GM18499 (cell line): ENCODE measurements at regions not wholly inside any gene's neighbourhood (a gene's known extent, or its start where the extent isn't known, plus 50 kb on each side); places are given as distances from the start of the nearest gene placed in this dataset.

Experiments
- ATAC-seq: cut with Tn5 transposase; IDR thresholded peaks from one replicate; pipeline ENCODE4 v1.9.1; 2021; ENCODE audit warnings: moderate number of reproducible peaks; ENCODE audit not compliant: insufficient read depth, unreplicated experiment

DNA sequence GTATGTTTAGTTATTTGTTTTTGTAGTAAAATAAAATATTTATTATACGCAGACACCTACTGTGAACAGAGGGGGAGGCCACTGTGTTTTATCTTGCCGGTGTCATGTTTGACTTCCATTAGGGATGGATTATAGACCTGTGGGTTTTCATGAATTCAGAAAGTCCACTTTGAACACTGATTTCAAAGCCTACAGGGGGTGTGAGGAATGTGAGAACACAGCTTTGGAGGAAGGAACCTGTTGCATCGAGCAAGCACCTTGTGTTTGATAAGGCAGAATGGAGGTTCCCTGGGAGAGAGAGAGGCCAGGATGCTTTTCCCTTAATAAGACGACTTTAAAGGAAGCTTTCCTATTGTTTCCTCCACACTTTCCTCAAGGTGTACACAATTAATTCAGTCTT, 665.0 kb upstream of the MGMT start:
- ATAC-seq, result no peak

DNA sequence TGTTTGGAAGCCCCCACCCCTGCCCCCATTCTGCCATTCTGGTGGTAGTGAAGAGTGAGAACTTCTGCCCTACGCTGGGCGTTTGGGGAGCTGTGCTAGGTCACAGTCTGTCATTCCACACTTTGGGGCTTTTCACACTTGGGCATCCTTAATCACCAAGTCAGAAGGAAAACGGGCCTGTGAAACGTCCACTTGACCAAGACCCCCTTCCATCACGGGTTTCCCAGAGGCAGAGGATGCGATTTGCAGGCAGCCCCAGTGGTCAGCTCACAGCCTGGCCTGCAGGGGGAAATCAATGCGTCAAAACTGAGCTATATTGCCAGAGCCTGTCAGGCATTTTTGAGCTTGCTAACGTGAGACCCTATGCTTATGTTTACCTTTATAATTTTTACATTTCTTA, 663.3 kb upstream of the MGMT start:
- ATAC-seq, result no peak

DNA sequence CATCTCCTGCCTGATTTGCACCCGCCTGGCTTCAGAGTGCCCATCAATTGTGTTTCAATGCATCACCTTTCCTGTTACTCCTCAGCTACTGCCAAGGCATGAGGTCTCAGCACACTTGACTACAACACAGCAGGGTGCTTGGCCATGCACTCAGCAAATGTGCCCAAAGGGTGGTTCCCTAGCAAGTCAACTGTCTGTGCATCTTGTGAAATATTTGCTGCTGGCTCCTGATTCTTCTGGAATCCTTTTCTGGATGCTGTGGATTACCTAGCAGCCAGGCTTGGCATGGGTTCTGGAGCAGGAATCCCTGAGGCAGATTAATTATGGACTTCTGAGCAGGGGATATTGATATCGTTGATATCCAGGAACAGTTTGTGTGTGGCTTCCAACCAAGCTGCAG, 662.6 kb upstream of the MGMT start:
- no peak for ATAC-seq

DNA sequence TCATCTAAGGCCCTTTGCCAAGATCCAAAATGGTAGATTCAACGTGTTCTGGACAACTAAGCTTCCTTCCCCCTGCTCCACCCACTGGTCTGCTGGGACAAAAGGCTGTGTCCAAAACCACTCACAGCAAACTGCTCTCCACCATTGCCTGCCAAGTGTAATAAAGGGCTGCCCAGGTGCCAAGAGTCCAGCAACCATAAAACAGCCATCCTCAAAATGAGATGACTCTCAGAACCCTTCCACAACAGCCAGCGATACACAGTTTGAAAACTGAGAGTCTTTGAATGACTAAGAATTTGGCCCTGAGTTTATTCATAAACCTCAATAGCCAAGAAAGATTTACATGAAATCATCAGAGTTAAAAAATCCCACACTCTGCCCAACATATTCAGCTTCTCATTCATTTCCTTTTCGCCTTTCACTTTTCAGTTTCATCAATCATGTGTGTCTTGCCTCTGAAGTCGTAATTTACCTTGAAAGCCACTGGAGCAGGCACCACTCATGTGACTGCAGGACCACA, 658.1 kb upstream of the MGMT start:
- ATAC-seq, result no peak

DNA sequence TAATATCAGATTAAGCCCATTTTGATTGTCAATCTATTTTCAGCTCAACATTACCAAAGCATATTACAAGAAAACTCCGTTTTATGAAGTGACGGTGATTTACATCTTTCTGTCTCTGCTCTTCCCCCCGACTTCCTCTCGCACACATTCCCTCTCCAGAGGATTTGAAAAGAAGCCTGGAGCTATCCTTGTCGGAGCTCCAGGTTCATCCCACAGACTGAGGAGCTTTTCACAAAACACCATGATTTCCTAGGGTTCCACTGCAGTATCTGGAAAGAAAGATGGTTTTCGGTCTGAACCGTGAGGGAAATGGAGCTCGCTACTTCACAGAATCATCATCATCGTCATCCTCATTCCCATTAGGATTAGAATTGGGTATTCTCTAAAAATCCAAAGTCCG, 655.5 kb upstream of the MGMT start:
- ATAC-seq, result no peak

DNA sequence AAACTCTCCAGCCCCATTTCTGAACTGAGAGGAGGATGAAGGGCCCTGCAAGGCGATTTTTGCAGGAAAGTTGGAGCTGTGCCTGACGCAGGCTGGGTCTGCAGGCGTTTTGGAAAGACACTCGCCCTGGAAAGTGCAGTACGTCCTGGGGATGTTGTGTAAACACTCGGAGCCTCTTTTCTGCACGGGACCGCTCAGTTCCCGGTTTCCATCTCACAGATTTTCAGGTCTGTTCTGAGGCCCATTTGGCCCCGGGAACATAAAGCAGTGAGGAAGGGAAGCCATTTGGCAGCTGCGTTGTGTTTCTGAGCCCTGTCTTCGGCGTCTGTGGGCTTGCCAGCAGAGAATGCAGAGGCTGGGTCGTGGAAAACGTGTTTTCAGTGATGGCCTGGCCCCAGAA, 655.0 kb upstream of the MGMT start:
- ATAC-seq, result no peak

DNA sequence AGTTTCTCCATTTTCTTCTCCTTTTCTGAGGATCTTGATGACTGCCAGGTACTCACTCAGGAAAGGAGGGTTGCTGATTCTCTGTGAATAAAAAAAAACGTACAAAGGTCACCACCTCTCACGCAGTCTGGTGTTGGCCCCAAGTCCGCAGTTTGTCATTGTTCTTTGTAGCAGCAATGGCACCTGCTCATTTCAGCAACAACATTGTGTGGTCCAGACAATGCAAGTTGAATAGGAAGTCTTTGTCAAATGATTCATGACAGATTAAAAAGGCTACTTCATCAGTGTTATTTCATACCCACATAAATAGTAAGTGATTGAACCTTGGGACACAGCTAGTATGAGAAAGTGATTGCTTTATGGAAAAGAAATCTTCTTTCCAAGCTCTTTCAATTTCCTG, 653.5 kb upstream of the MGMT start:
- no peak for ATAC-seq

DNA sequence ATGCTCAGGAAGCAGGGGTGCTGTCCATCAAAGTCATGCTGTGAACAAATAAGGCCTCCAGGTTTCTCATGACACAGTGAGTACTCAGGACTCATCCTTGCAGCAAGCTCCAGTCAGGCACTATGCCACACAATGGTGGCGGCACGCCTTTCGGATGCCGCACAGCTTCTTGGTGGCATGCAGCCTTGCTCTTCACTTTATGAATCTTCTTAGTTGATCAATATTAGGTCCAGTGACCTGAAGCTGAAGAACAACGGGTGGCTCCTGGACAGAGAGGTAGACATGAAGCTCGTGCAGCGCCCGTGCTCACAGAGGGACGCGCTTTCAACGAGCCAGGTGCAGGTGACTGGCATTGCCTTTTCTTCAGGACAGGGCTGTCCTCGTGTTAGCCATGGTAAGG, 653.0 kb upstream of the MGMT start:
- no peak for ATAC-seq

DNA sequence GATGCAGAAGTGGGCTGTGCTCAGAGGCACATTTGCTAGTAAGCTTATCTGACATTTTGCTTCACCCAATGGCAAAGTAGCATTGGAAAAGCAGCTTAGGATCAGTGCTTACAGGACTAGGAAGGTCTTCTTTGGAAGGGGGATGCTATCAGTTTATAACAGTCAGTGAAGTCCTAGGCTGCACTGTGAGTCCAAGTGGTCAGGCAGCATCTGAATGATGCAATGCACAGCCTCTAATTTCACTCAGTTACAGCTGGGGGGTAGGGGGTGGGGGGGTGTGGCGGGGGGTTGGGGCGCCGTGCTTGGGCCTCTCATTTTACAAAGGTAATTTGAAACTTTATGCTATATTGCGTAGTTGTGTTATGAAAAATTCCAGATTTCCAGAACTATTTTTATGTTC, 652.3 kb upstream of the MGMT start:
- no peak for ATAC-seq

DNA sequence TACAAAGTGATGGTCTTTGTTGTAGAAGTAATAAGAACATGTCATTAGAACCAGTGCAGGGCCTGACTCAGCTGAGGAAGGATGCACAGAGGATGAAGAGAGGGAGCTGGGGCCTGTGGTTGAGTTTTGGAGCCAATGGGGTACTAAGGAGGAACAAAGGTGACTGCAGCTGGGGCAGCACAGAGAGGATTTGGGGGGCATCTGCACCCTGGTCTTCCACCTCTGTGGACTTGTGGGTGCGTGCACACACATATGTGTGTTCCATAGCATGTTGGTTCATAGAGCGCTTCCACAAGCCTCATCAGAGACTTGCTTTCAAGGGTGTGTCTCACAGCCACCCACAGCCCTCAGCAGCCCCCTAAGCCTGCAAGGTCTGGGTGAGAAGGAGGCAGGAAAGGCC, 650.3 kb upstream of the MGMT start:
- no peak for ATAC-seq

DNA sequence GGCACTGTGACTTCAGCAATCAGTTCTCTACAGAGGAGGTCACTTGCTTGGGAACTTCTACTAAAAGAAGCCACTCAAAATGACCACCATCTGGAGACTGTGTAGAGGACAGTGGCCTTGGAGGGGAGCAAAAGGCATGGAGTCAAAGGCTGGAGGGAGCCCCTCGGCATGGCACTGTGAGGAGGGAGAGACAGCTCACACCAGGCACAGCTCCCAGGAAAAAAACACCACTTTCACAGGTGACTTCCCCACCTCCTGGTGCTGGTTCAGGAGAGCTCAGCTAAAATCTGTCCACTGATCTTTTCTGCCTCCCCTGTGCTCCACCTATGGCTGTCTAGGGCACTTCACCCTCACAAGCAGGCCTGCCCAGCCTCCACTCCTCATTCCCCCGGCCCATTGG, 649.4 kb upstream of the MGMT start:
- no peak for ATAC-seq

DNA sequence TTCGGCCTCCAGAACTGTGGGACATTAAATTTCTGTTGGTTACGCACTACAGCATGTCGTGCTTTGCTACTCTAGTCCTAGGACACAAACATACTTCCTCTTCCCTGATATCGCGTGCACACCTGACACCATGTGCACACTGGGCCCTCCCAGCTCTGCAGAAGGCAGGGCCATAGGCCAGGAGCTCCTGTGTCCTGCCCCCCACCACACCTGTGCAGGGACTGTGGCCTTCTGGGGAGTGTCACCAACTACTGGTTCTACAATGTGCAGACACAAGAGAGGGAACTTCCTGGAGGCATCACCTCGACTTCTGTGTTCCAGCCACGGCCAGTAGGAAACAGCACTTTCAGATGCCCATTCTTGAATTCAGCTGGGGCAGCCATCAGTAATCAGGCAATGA, 646.4 kb upstream of the MGMT start:
- ATAC-seq, result no peak

DNA sequence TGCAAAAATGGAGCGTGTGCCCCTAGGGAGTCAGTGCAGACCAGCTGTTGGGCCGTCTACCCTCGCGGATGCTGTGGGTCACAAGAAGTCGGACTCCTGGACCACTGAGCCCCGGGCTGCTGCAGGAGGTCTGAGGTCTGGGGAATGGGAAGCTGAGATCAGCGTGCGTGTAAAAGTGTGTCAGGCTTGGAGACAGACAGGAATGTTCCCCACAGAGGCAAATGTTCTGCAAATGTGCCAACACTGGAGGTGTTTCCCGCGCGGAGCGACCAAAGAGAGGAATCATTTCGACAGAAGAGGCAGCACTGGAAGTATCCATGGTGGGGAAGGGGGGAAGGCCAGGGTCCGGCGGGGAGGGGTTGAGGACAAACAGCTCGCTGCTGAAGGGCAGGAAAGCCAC, 643.8 kb upstream of the MGMT start:
- no peak for ATAC-seq

DNA sequence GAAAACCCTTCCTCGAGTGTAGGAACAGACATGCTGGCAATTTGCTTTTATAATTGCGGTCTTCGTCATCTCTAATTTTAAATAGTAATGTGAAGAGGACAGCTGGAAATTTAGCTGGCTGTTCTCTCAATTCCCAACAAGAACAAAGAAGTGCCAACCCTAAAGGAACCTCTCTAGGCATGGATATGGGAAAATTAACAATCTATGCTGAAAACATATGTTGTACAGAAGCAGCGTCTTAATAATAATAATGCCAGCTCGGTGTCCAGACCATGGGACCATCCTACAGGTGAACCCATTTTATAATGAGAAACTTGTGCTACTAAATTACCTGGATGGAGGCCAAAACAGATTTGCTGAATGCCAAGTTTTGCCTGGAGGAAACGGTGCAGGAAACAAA, 641.4 kb upstream of the MGMT start:
- ATAC-seq, result no peak

DNA sequence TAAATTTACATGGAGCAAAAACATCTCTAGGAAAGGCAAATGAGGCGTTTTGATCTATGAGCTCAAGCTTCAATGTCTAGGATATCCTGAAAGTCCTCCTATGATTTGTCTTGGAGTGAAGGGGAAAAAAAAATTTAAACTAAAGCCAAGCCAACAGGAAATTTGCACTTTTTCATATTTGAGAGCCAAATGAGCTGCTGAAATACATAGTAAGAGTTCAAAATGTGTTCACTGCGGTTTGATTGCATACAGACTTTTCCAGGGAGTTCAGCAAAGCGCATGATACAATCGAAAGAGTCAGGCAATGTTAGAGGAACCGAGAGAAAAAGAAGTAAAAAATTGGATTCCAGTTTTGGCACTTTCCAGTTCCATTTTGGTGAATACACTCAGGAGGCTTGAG, 633.4 kb upstream of the MGMT start:
- no peak for ATAC-seq

DNA sequence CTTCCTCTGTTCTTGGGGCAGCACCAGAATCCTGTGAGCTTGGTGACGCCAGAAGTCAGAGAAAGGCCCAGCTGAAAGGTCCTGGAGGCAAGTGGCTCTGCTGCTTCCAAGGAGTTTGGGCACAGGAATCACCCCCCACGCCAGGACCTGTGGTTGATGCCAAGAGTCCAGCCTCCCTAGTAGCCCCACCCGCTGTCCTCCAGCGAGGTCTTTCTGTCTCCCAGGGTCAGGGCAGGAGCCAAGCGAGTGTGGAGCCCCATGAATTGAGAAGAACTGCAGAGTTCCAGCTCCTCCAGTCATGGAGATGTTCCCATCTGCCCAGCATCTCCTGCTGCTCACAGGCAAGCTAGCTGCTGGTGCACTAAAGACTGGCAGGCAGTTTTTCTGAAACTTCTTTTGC, 631.7 kb upstream of the MGMT start:
- no peak for ATAC-seq

DNA sequence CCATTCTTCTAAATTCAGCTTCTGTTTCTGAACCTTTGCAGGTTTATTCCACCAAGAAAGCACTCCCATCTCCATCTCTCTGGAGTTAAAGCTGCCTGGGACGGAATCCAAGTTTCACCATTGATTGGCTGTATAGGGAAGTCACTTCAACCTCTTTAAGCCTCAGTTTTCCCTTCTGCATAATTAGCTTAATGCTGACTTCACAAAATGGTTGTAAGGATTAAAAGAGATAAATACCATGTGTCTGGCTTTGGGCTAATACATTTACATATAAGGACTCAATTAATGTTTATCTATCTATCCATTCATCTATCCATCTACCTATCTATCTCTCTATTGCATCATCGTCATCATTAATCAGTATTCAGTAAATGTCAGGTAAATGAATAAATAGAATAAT, 629.6 kb upstream of the MGMT start:
- ATAC-seq, result no peak

DNA sequence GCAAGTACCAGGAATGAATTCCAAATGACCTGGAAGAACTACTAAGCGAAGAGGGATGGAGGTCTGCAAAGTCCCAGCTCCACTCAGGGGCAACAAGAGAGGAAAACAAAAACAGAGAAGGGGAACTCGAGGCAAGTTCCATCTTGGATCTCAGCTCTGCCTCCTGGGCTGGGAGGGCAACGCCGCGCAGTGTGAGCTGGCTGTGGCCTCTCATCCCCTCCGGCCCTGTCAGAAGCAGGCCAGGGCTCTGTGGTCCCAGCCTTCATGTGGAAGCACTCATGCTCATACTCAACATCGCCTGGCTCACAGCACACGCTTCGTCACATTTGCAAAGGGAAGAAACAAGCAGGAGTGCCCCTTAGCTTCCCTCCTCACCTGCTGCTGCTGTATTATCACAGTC, 627.9 kb upstream of the MGMT start:
- no peak for ATAC-seq

DNA sequence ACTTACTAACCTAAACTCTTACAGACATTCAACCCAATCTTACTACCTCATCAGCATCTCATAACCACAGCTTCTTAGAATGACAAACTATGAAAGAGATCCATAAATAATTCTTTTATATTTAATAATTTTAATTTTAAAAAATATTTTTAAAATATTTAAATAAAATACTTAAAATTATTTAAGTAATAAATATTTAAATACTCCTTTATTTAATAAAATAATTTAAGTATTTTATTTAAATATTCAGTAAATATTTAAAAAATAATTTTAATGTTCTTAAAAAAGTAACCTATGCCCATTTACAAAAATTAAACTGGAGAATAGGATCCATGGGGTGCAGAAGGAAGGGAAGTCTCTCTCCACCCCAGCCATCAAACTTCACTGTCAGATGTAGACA, 627.3 kb upstream of the MGMT start:
- ATAC-seq, result no peak

DNA sequence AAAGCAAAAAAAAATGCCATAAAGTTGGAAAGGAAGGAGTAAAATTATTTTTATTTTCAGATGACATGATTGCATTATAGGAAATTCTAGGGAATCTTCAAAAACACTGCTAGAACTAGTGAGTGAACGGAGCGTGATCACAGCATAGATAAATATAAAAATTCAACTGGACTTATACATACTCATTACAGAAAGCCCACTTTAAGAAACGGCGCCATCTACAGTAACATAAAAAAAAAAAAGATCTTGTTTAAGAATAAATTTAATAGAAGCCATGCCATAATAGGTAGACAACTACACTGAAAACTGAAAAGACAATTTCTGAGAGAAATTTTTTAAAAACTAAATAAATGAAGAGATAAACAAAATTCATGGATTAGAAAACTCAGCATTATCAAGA, 623.1 kb upstream of the MGMT start:
- no peak for ATAC-seq

DNA sequence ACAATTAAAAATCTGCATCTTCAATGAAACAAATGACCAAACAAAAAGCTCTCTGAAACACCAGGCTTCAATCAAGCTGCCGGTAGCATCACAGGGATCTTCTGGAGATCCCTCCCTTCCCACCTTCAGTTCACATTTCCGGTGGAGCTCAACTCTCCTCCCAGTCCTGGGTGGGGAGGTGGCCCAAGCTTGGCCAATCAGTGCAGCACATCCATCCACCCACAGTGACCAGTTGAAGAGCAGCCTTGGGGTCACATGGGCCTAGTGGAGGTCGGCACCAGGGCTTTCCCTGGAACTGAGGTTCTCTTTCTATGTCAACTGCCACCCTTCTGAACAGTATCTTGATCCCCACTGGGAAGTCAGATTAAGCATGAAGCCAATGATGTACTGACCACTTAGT, 620.1 kb upstream of the MGMT start:
- ATAC-seq, result no peak

DNA sequence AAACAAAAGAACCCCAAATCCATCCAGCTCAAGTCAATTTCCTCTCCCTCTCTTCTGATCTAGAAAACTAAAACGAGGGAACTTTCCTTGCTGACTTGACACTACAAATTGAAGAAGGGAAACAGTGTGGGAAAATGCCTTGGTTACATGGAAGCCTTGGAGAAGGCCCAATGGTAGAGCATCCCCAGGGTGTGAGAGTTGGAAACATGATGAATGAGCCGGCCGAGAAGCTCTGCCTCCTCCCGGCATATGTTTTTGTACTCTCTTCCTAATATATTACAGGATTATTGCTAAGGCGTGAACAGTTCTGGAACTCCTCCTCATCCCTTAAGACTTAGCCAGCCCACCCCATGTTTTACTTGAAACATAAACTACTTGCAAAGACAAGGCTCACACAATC, 618.2 kb upstream of the MGMT start:
- no peak for ATAC-seq

DNA sequence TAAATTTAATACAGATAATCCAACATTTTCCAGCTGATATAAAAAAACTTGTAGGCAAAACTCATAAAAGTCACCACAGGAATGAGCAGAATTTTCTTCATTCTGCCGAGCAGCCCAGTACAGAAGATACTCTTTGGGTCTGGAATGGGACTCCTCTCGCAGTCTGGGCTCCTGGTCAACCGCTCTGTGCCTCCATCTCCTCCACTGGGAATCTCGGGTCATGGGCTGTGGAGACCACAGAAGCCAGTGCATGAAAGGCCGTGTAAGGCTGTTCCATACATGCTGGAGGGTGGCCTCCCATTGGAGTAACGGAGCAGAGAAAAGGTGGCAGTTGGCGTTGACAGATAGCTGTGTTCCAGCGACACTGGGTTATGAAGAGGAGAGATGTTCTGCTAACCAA, 616.4 kb upstream of the MGMT start:
- ATAC-seq, result no peak
